A673 (cell line): ENCODE measurements at regions not wholly inside any gene's neighbourhood (a gene's known extent, or its start where the extent isn't known, plus 50 kb on each side); places are given as distances from the start of the nearest gene placed in this dataset.

ENCODE experiments used
- CTCF ChIP-seq: fragments of 300-800, 200-600 bp; sonication (generic); conservative IDR thresholded peaks from 2 replicates; pipeline ENCODE4 v1.5.1; 2017; ENCODE audit warnings: low read depth, mild to moderate bottlenecking, antibody characterized with exemption, low read length, moderate library complexity, mixed read lengths
- EZH2 ChIP-seq: fragments of 200-600 bp; sonication (generic); IDR thresholded peaks from 2 replicates; pipeline ENCODE4 v1.6.1; 2017; ENCODE audit warnings: borderline replicate concordance, low read depth, mild to moderate bottlenecking, mixed read lengths, antibody characterized with exemption, low read length; ENCODE audit not compliant: poor library complexity, severe bottlenecking

- no peak for TF ChIP-seq CTCF
- no peak for TF ChIP-seq EZH2
Measured at GRCh38 chr11:109667719-109668118, 245.7 kb downstream of the C11orf87 start.
